ENCODE measurements at regions not wholly inside any gene's neighbourhood (a gene's known extent, or its start where the extent isn't known, plus 50 kb on each side); places are given as distances from the start of the nearest gene placed in this dataset.

GRCh38 chr13:70964874-70965273, 856.6 kb upstream of the KLHL1 start:
- Histone ChIP-seq H3K27ac (no peak overlapping the region), H3K27me3 (no peaks in the 10 kb centered on the region), H3K9me3 (no peaks in the 10 kb centered on the region), H3K4me1 (ENCODE audit: insufficient read depth) (no peaks in the 10 kb centered on the region), H3K4me3 (no peak overlapping the region), H3K36me3 (no peaks in the 10 kb centered on the region)
- WGBS, 3 donors, result 57 to 76% (median 68%) methylated on average over 1 of the region's 1 CpG
- intact Hi-C loops (cut with DNase I), result loop anchor here in 1 of 4 donors (10.0 kb wide), 1 partner anchor 1730 kb away; no protein-coding TSS in a partner anchor
- no peak for DNase-seq
- TF ChIP-seq EP300 (IDR thresholded peaks at IDR 0.05) (no peak), CTCF (IDR thresholded peaks at IDR 0.05) (no peak), POLR2A (IDR thresholded peaks at IDR 0.05) (no peak)

- intact Hi-C loops (cut with DNase I), result loop anchor here in 1 of 4 donors (10.0 kb wide), 1 partner anchor 1731 kb away; no protein-coding TSS in a partner anchor
Observed at GRCh38 chr13:70964124-70964523, 855.9 kb upstream of the KLHL1 start.

GRCh38 chr13:70960841-70961443, 852.7 kb upstream of the KLHL1 start:
- 18 to 26% (median 19%) methylated on average over 9 of the region's 9 CpGs for WGBS, 3 donors
- Histone ChIP-seq H3K27me3 (no peaks in the 10 kb centered on the region), H3K4me3 (no peak overlapping the region), H3K9me3 (no peaks in the 10 kb centered on the region), H3K27ac (no peak overlapping the region), H3K36me3 (no peaks in the 10 kb centered on the region), H3K4me1 (ENCODE audit: insufficient read depth) (no peaks in the 10 kb centered on the region)
- no peak for DNase-seq
- intact Hi-C loops (cut with DNase I), result loop anchor here in 1 of 4 donors (10.0 kb wide), 1 partner anchor 1734 kb away; no protein-coding TSS in a partner anchor
- TF ChIP-seq EP300 (IDR thresholded peaks at IDR 0.05), result no peak
- TF ChIP-seq POLR2A (IDR thresholded peaks at IDR 0.05), result no peak
- TF ChIP-seq CTCF (IDR thresholded peaks at IDR 0.05), result no peak

More at GRCh38 chr13:70964124-70964523, 855.9 kb upstream of the KLHL1 start:
- Histone ChIP-seq H3K4me1 (ENCODE audit: insufficient read depth) (no peaks in the 10 kb centered on the region), H3K36me3 (no peaks in the 10 kb centered on the region), H3K9me3 (no peaks in the 10 kb centered on the region), H3K27ac (no peak overlapping the region), H3K4me3 (no peak overlapping the region), H3K27me3 (no peaks in the 10 kb centered on the region)
- WGBS, 3 donors, result 90 to 96% (median 93%) methylated on average over 2 of the region's 2 CpGs
- DNase-seq, result no peak
- TF ChIP-seq CTCF (IDR thresholded peaks at IDR 0.05) (no peak), POLR2A (IDR thresholded peaks at IDR 0.05) (no peak)

GRCh38 chr13:70959035-70959775, 851.0 kb upstream of the KLHL1 start:
- TF ChIP-seq CTCF (IDR thresholded peaks at IDR 0.05), result no peak
- no peak for TF ChIP-seq POLR2A (IDR thresholded peaks at IDR 0.05)
- no peak for TF ChIP-seq EP300 (IDR thresholded peaks at IDR 0.05)
- H3K4me1 ChIP-seq (ENCODE audit: insufficient read depth), result no peaks in the 10 kb centered on the region
- WGBS, 3 donors, result 81 to 88% (median 82%) methylated on average over 4 of the region's 4 CpGs

More at GRCh38 chr13:70959035-70959775, 851.0 kb upstream of the KLHL1 start:
- H3K9me3 ChIP-seq, result no peaks in the 10 kb centered on the region
- no peaks in the 10 kb centered on the region for H3K27me3 ChIP-seq
- H3K27ac ChIP-seq, result no peak overlapping the region
- intact Hi-C loops (cut with DNase I), result no loop called here
- H3K4me3 ChIP-seq, result no peak overlapping the region
- no peaks in the 10 kb centered on the region for H3K36me3 ChIP-seq
- no peak for DNase-seq

All from ovary (tissue), 7 donors.